HCT116 (cell line): ENCODE measurements at regions not wholly inside any gene's neighbourhood (a gene's known extent, or its start where the extent isn't known, plus 50 kb on each side); places are given as distances from the start of the nearest gene placed in this dataset.

Experiments
- ATAC-seq: fragments of 200-7000 bp; cut with Tn5 transposase; 2 replicates; pipeline ENCODE4 v1.9.1; 2020; ENCODE audit warnings: mild to moderate bottlenecking, moderate library complexity
- BruUV-seq: library from RNA; stranded (reverse); fragments of 400-500 nt; replicated peaks from 2 replicates; lab custom pipeline; 2021; lab: Mats Ljungman, UMichigan
- CTCF ChIA-PET: fragments of 300-600 bp; sonication (Branson Sonifier 250); formaldehyde crosslinking; loops from one replicate; lab custom pipeline; 2021; ENCODE audit warnings: antibody characterized with exemption; lab: Charles Lee
- POLR2A ChIA-PET: fragments of 300-600, 350-600 bp; sonication (Branson Sonifier 250); formaldehyde crosslinking; loops from one replicate; lab custom pipeline; 2021; ENCODE audit warnings: antibody characterized with exemption; lab: Charles Lee
- RAD21 ChIA-PET, 2 experiments: fragments of 300-600 bp; sonication (Branson Sonifier 250); formaldehyde crosslinking; loops; one replicate each; lab custom pipeline; 2023; ENCODE audit warnings: low total read pairs in 2 of 2; ENCODE audit not compliant: uncharacterized antibody in 2 of 2, unreplicated experiment in 2 of 2, low non-redundant PET in 1 of 2; lab: Charles Lee
- DNase-seq: peaks from one replicate; pipeline ENCODE4 v3.0.0-alpha.2; 2010; ENCODE audit warnings: low read depth, low spot score
- H2AFZ ChIP-seq: fragments of 200-600 bp; shearing (Covaris generic), sonication (generic); 2 replicates; pipeline ENCODE4 v1.6.1; 2017; ENCODE audit warnings: low read depth, mixed run types, mixed read lengths, antibody characterized with exemption, low read length; ENCODE audit not compliant: poor library complexity, severe bottlenecking
- H3K27ac ChIP-seq: 2 replicates; pipeline ENCODE4 v1.5.1; 2012; ENCODE audit warnings: low read depth, low read length
- H3K27me3 ChIP-seq: fragments of 200-600 bp; sonication (generic); 2 replicates; pipeline ENCODE4 v1.6.1; 2016; ENCODE audit warnings: mixed run types, low read length, mixed read lengths; ENCODE audit not compliant: insufficient read depth
- H3K36me3 ChIP-seq, 2 experiments: fragments of 200-500 bp in 1 of 2; fragments of 200-600 bp in 1 of 2; sonication (Bioruptor generic) in 1 of 2; sonication (generic) in 1 of 2; 2 replicates each; pipeline versions ENCODE4 v1.5.1 to v1.6.1; 2014 to 2016; ENCODE audit warnings: low read length in 2 of 2, inconsistent platforms in 1 of 2, mixed read lengths in 1 of 2, mixed run types in 1 of 2; ENCODE audit not compliant: insufficient read depth in 2 of 2, control insufficient read depth in 1 of 2
- H3K4me1 ChIP-seq, 2 experiments: fragments of 200-600 bp in 1 of 2; sonication (generic) in 1 of 2; 2 replicates each; pipeline versions ENCODE4 v1.5.1 to v1.6.1; 2012 to 2017; ENCODE audit warnings: low read length in 2 of 2, inconsistent platforms in 1 of 2, mild to moderate bottlenecking in 1 of 2, mixed read lengths in 1 of 2, mixed run types in 1 of 2, moderate library complexity in 1 of 2; ENCODE audit not compliant: insufficient read depth in 2 of 2, control insufficient read depth in 1 of 2
- H3K4me2 ChIP-seq: fragments of 200-600 bp; sonication (generic); 2 replicates; pipeline ENCODE4 v1.6.1; 2017; ENCODE audit warnings: mixed run types, low read length, mixed read lengths
- H3K4me3 ChIP-seq, 2 experiments: fragments of 200-600 bp in 1 of 2; sonication (generic) in 1 of 2; replicated peaks in 1 of 2; 2 replicates each; pipeline ENCODE4 v1.5.1; 2011 to 2016; ENCODE audit warnings: low read length in 2 of 2, control low read depth in 1 of 2, low read depth in 1 of 2, mild to moderate bottlenecking in 1 of 2, mixed read lengths in 1 of 2, mixed run types in 1 of 2
- H3K79me2 ChIP-seq: fragments of 200-600 bp; sonication (generic); 2 replicates; pipeline ENCODE4 v1.6.1; 2017; ENCODE audit warnings: mild to moderate bottlenecking, mixed run types, low read length, moderate library complexity, mixed read lengths; ENCODE audit not compliant: insufficient read depth
- H3K9ac ChIP-seq: fragments of 200-600 bp; sonication (generic); 2 replicates; pipeline ENCODE4 v1.6.1; 2016; ENCODE audit warnings: low read length, mixed read lengths
- H3K9me2 ChIP-seq: fragments of 200-600 bp; sonication (generic), shearing (Covaris generic); 2 replicates; pipeline ENCODE4 v1.6.1; 2017; ENCODE audit warnings: mixed run types, mild to moderate bottlenecking, moderate library complexity; ENCODE audit not compliant: insufficient read depth
- H3K9me3 ChIP-seq, 2 experiments: fragments of 200-500 bp in 1 of 2; fragments of 200-600 bp in 1 of 2; sonication (Bioruptor generic) in 1 of 2; sonication (generic) in 1 of 2; 2 replicates each; pipeline ENCODE4 v1.6.1; 2014 to 2017; ENCODE audit warnings: low read length in 2 of 2, mixed read lengths in 2 of 2, inconsistent platforms in 1 of 2, low read depth in 1 of 2, mild to moderate bottlenecking in 1 of 2, mixed run types in 1 of 2, moderate library complexity in 1 of 2; ENCODE audit not compliant: control insufficient read depth in 1 of 2, insufficient read depth in 1 of 2
- H4K20me1 ChIP-seq: fragments of 200-600 bp; sonication (generic), shearing (Covaris generic); 2 replicates; pipeline ENCODE4 v1.6.1; 2017; ENCODE audit warnings: mixed run types, mild to moderate bottlenecking, moderate library complexity; ENCODE audit not compliant: insufficient read depth
- CBX3 ChIP-seq: IDR thresholded peaks from 2 replicates; pipeline ENCODE4 v1.6.1; 2012; ENCODE audit warnings: low read depth
- CEBPB ChIP-seq: IDR thresholded peaks from 2 replicates; pipeline ENCODE4 v1.6.1; 2012; ENCODE audit warnings: low read depth
- EGR1 ChIP-seq: IDR thresholded peaks from 2 replicates; pipeline ENCODE4 v1.6.1; 2012; ENCODE audit warnings: low read depth
- ELF1 ChIP-seq: IDR thresholded peaks from 2 replicates; pipeline ENCODE4 v1.6.1; 2012; ENCODE audit warnings: low read depth, borderline replicate concordance
- EZH2 ChIP-seq: fragments of 200-600 bp; sonication (generic); IDR thresholded peaks from 2 replicates; pipeline ENCODE4 v1.6.1; 2017; ENCODE audit warnings: antibody characterized with exemption, mixed run types
- EZH2phosphoT487 ChIP-seq: fragments of 200-600 bp; IDR thresholded peaks from 2 replicates; pipeline ENCODE4 v1.6.1; 2018; ENCODE audit warnings: antibody characterized with exemption, borderline replicate concordance
- JUND ChIP-seq: IDR thresholded peaks from 2 replicates; pipeline ENCODE4 v1.6.1; 2012
- POLR2A ChIP-seq: IDR thresholded peaks from 2 replicates; pipeline ENCODE4 v1.7.0; 2011; ENCODE audit warnings: borderline replicate concordance; ENCODE audit not compliant: insufficient read depth, insufficient read length; ENCODE audit errors: extremely low read depth
- RAD21 ChIP-seq: IDR thresholded peaks from 2 replicates; pipeline ENCODE4 v1.6.1; 2012; ENCODE audit warnings: low read depth, mild to moderate bottlenecking
- SP1 ChIP-seq: IDR thresholded peaks from 2 replicates; pipeline ENCODE4 v1.6.1; 2012; ENCODE audit warnings: low read depth
- TCF7L2 ChIP-seq: IDR thresholded peaks from 2 replicates; pipeline ENCODE4 v1.7.0; 2011; ENCODE audit warnings: borderline replicate concordance, inconsistent platforms; ENCODE audit not compliant: insufficient read depth, insufficient read length; ENCODE audit errors: extremely low read depth
- ZFX ChIP-seq: fragments of 450-650 bp; IDR thresholded peaks from 2 replicates; pipeline ENCODE4 v1.6.1; 2017
- ZNF274 ChIP-seq: fragments of 200-500 bp; sonication (Bioruptor generic); IDR thresholded peaks from 2 replicates; pipeline ENCODE4 v1.6.1; 2014; ENCODE audit warnings: mild to moderate bottlenecking, low read depth, low read length, inconsistent platforms
- intact Hi-C: fragments of 100-400 bp; cut with micrococcal nuclease; formaldehyde crosslinking; loops from 2 replicates; pipeline ENCODE4 v1.10.0; 2022
- TF ChIP-seq, protein P1 (sequence below): IDR thresholded peaks from 2 replicates; pipeline ENCODE4 v1.6.1; 2012
- TF ChIP-seq, protein P2 (sequence below): IDR thresholded peaks from 2 replicates; pipeline ENCODE4 v1.6.1; 2011; ENCODE audit warnings: mild to moderate bottlenecking, low read length, moderate library complexity; ENCODE audit not compliant: insufficient replicate concordance; ENCODE audit errors: extremely low read depth
- TF ChIP-seq, protein P3 (sequence below): IDR thresholded peaks from 2 replicates; pipeline ENCODE4 v1.6.1; 2012

DNA sequence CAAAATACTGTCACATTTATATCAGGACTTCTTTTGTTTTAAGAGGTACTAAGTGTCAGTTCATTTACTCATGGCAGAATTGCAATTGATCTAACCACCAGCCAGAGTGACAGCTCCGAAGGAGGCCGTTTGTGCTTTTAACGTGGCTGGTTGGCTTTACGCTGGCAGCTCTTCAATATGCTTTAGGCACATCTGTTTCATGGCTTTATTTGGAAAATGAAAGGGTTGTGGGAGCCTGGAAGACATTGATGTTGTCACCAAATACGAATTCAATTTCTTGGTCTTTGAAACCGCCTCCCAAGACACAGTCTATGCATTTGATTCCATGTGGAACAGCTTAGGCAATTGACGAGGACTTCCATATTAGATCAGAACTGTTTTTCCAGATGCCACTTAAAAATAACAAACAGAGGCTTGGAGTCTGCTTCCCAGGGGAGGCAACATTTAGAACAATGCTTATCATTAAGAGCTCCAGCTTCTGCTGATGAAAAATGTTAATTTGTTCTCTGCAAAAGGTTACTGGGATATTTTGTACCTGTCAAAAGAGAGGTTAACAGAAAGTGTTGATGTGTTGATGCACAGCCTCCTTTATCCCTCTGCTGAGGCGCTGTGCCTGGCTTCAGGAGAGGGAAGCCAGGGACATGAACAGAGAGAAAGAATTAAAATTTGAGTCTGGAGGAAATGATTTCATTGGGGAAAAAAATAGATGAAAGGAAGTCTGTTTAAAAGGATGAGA, 64.0 kb upstream of the TNFRSF19 start:
- ChIA-PET POLR2A (no interaction called here), RAD21 (no interaction called here), CTCF (no interaction called here)
- no peaks in the 10 kb centered on the region for H3K79me2 ChIP-seq
- H2AFZ ChIP-seq: no peak overlapping the region
- H3K9me3 ChIP-seq: no peaks in the 10 kb centered on the region
- no peak for DNase-seq
- no peak overlapping the region for H3K4me3 ChIP-seq
- H3K36me3 ChIP-seq: no peaks in the 10 kb centered on the region
- H3K27ac ChIP-seq: no peak overlapping the region
- BruUV-seq: no TSS peak
- no peak overlapping the region for H3K9ac ChIP-seq
- H3K9me2 ChIP-seq: no peaks in the 10 kb centered on the region
- H4K20me1 ChIP-seq: no peaks in the 10 kb centered on the region
- peaks cover 0 to 2% of the 10 kb centered on the region in 2 experiments; a peak in 1 of 4 replicates for H3K4me1 ChIP-seq
- H3K4me2 ChIP-seq: no peak overlapping the region
- no peak for ATAC-seq
- intact Hi-C loops: no loop called here
- TF ChIP-seq POLR2A (no peak), JUND (no peak), SP1 (no peak), CBX3 (no peak), EZH2 (no peak), ZFX (no peak), EZH2phosphoT487 (no peak), EGR1 (no peak), ZNF274 (no peak), TCF7L2 (no peak), RAD21 (no peak), ELF1 (no peak), CEBPB (no peak)
- TF ChIP-seq, protein P1, sequence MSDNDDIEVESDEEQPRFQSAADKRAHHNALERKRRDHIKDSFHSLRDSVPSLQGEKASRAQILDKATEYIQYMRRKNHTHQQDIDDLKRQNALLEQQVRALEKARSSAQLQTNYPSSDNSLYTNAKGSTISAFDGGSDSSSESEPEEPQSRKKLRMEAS: no peak
- TF ChIP-seq, protein P2, sequence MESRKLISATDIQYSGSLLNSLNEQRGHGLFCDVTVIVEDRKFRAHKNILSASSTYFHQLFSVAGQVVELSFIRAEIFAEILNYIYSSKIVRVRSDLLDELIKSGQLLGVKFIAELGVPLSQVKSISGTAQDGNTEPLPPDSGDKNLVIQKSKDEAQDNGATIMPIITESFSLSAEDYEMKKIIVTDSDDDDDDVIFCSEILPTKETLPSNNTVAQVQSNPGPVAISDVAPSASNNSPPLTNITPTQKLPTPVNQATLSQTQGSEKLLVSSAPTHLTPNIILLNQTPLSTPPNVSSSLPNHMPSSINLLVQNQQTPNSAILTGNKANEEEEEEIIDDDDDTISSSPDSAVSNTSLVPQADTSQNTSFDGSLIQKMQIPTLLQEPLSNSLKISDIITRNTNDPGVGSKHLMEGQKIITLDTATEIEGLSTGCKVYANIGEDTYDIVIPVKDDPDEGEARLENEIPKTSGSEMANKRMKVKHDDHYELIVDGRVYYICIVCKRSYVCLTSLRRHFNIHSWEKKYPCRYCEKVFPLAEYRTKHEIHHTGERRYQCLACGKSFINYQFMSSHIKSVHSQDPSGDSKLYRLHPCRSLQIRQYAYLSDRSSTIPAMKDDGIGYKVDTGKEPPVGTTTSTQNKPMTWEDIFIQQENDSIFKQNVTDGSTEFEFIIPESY: no peak
- TF ChIP-seq, protein P3, sequence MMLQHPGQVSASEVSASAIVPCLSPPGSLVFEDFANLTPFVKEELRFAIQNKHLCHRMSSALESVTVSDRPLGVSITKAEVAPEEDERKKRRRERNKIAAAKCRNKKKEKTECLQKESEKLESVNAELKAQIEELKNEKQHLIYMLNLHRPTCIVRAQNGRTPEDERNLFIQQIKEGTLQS: no peak
- no peaks in the 10 kb centered on the region for H3K27me3 ChIP-seq
